ENCODE measurements at regions not wholly inside any gene's neighbourhood (a gene's known extent, or its start where the extent isn't known, plus 50 kb on each side); places are given as distances from the start of the nearest gene placed in this dataset.

GRCh38 chr11:134604886-134605285 is 192.8 kb upstream of the B3GAT1 start:
- H3T11ph ChIP-seq (ENCODE audit: low read length) = no peak overlapping the region

More at GRCh38 chr11:134604886-134605285, 192.8 kb upstream of the B3GAT1 start:
- H3K4me2 ChIP-seq (ENCODE audit: insufficient read depth, insufficient read length, low read length) = no peak overlapping the region
- no peak overlapping the region for H3K27ac ChIP-seq (ENCODE audit: insufficient read length, low read depth, low read length)
- H3K4me1 ChIP-seq (ENCODE audit: insufficient read depth, low read length) = no peaks in the 10 kb centered on the region
- no peak overlapping the region for H3K27ac Mint-ChIP-seq
- H2AK5ac ChIP-seq (ENCODE audit: insufficient read length, low read length) = no peak overlapping the region
- H3K79me2 ChIP-seq (ENCODE audit: insufficient read depth, low read length) = no peaks in the 10 kb centered on the region
- no peaks in the 10 kb centered on the region for H3K9me3 ChIP-seq (ENCODE audit: control insufficient read depth, low read depth, low read length)
- peak; percentile 2 for DNase-seq
- no peak overlapping the region for H4K8ac ChIP-seq (replicated peaks; ENCODE audit: insufficient read length, low read depth, low read length)
- H3K4me3 Mint-ChIP-seq = no peak overlapping the region
- no peak overlapping the region for H2BK15ac ChIP-seq (ENCODE audit: low read depth, low read length)
- H2BK12ac ChIP-seq (ENCODE audit: insufficient read length, low read depth, low read length) = no peak overlapping the region
- TF ChIP-seq CTCF (conservative IDR thresholded peaks at IDR 0.05) = no peak
- no peak overlapping the region for H3K18ac ChIP-seq (ENCODE audit: insufficient read length, low read depth, low read length)
- peaks cover 4% of the 10 kb centered on the region in 2 experiments; a peak in 1 of 5 replicates for H3K9me3 Mint-ChIP-seq
- H3K4ac ChIP-seq (ENCODE audit: low read depth, low read length) = no peak overlapping the region
- no peak overlapping the region for H3K14ac ChIP-seq (ENCODE audit: insufficient read depth, low read length)
- no peak overlapping the region for H2BK20ac ChIP-seq (ENCODE audit: low read depth, low read length, poor library complexity, severe bottlenecking)
- no peak overlapping the region for H2BK5ac ChIP-seq (ENCODE audit: insufficient read length, low read length)
- peaks cover 15% of the 10 kb centered on the region for H3K27me3 Mint-ChIP-seq (ENCODE audit: low read depth)
- H4K20me1 ChIP-seq (ENCODE audit: control insufficient read depth, insufficient read depth, insufficient read length) = no peaks in the 10 kb centered on the region
- no peak overlapping the region for H2BK120ac ChIP-seq (ENCODE audit: low read depth, low read length, poor library complexity, severe bottlenecking)
- no CpG with 5 or more reads among the region's 3 CpGs for WGBS (ENCODE audit: extremely low coverage, insufficient read length, low lambda C conversion rate)
- H4K91ac ChIP-seq (ENCODE audit: insufficient read length, low read depth, low read length) = no peak overlapping the region
- H3K9ac ChIP-seq (ENCODE audit: extremely low read depth, insufficient read length, low read length) = no peak overlapping the region
- H4K5ac ChIP-seq (ENCODE audit: insufficient read length, low read depth, low read length) = no peak overlapping the region
- H2AFZ ChIP-seq (ENCODE audit: low read length) = no peak overlapping the region
- H3K23me2 ChIP-seq (ENCODE audit: insufficient read length, low read depth, low read length, poor library complexity, severe bottlenecking) = no peaks in the 10 kb centered on the region
- no peak overlapping the region for H3K23ac ChIP-seq (ENCODE audit: insufficient read length, low read depth, low read length)
- no peak overlapping the region for H3K56ac ChIP-seq (ENCODE audit: insufficient read length, low read depth, low read length)
- H3K4me1 Mint-ChIP-seq = peaks cover 9 to 12% of the 10 kb centered on the region in 2 experiments
- H3K79me1 ChIP-seq (ENCODE audit: insufficient read depth, low read depth, low read length, poor library complexity, severe bottlenecking) = no peaks in the 10 kb centered on the region
- no peaks in the 10 kb centered on the region for H3K36me3 Mint-ChIP-seq (ENCODE audit: insufficient read depth in 1 of 3, low read depth in 3 of 3)
- H3K27me3 ChIP-seq (ENCODE audit: insufficient read depth, low read length) = no peaks in the 10 kb centered on the region
